ENCODE measurements at regions not wholly inside any gene's neighbourhood (a gene's known extent, or its start where the extent isn't known, plus 50 kb on each side); places are given as distances from the start of the nearest gene placed in this dataset.
"Not testable (repeated sequence)": the region's sequence is repeated elsewhere in the genome, so short reads cannot be mapped to it uniquely, and the experiment has no call there.

GRCh38 chrX:150254909-150255308, 108.2 kb upstream of the MAMLD1 start:
- no peak for DNase-seq

- DNase-seq = no peak
Observed at GRCh38 chrX:150255441-150256296, 107.4 kb upstream of the MAMLD1 start.

GRCh38 chrX:150256297-150256650, 106.8 kb upstream of the MAMLD1 start:
- DNase-seq = no peak

- peak in 1 of 2 donors; percentile 9 for DNase-seq
Observed at GRCh38 chrX:150257353-150258175, 105.6 kb upstream of the MAMLD1 start.

GRCh38 chrX:150258176-150258425, 105.0 kb upstream of the MAMLD1 start:
- DNase-seq = no peak

GRCh38 chrX:150258463-150259430, 104.4 kb upstream of the MAMLD1 start:
- DNase-seq = no peak

GRCh38 chrX:150262456-150262855, 100.7 kb upstream of the MAMLD1 start:
- DNase-seq = peak in 1 of 2 donors; percentile 29

GRCh38 chrX:150268839-150269355, 94.2 kb upstream of the MAMLD1 start:
- DNase-seq = no peak

GRCh38 chrX:150269605-150270254, 93.4 kb upstream of the MAMLD1 start:
- DNase-seq = no peak

GRCh38 chrX:150270622-150271021, 92.5 kb upstream of the MAMLD1 start:
- DNase-seq = no peak

- not testable (repeated sequence) for DNase-seq
Observed at GRCh38 chrX:150273575-150274294, 89.4 kb upstream of the MAMLD1 start.

GRCh38 chrX:150282953-150283352, 80.2 kb upstream of the MAMLD1 start:
- no peak for DNase-seq

- no peak for DNase-seq
Observed at GRCh38 chrX:150291014-150291413, 72.1 kb upstream of the MAMLD1 start.

- no peak for DNase-seq
Observed at GRCh38 chrX:150293311-150294013, 69.7 kb upstream of the MAMLD1 start.

GRCh38 chrX:150298841-150299551, 64.1 kb upstream of the MAMLD1 start:
- DNase-seq = no peak

GRCh38 chrX:150299579-150299978, 63.5 kb upstream of the MAMLD1 start:
- no peak for DNase-seq

GRCh38 chrX:150303386-150304097, 59.6 kb upstream of the MAMLD1 start:
- DNase-seq = no peak

GRCh38 chrX:150306002-150306401, 57.1 kb upstream of the MAMLD1 start:
- no peak for DNase-seq

GRCh38 chrX:150308041-150308440, 55.1 kb upstream of the MAMLD1 start:
- DNase-seq = no peak
